ENCODE measurements at regions not wholly inside any gene's neighbourhood (a gene's known extent, or its start where the extent isn't known, plus 50 kb on each side); places are given as distances from the start of the nearest gene placed in this dataset.
"Not testable (repeated sequence)": the region's sequence is repeated elsewhere in the genome, so short reads cannot be mapped to it uniquely, and the experiment has no call there.

DNA sequence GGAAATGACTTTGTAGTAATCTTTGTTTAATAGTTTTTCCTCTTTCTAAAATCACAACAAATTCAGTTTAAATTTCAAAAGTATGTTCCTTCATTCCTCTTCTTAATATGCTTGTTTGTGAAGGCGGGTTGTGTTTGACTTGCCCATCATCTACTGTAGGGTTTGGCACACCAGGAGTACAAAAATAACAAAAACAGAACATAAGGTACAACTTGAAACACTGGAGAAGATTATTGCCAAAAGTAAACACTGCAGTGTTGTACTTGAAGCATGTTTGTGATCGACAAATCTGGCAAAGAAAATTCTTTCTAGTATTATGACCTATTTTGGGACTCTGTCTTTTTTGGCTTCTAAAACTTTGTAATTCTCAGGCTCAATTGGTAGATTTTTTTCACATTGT lies 518.6 kb downstream of the SLITRK5 start:
- no peak for DNase-seq (ENCODE audit: extremely low read depth in 1 of 2, low read depth in 1 of 2)

DNA sequence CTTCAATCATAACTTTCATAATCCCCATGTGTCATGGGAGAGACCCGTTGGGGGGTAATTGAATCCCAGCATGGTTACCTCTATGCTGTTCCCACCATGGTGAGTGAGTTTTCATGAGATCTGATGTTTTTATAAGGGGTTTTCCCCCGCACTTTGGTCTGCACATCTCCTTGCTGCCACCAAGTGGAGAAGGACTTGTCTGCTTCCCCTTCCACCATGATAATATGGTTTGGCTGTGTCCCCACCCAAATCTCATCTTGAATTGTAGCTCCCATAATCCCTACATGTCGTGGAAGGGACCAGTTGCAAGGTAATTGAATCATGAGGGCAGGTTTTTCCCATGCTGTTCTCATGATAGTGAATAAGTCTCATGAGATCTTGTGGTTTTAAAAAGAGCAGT lies 524.9 kb downstream of the SLITRK5 start:
- DNase-seq (ENCODE audit: extremely low read depth in 1 of 2, low read depth in 1 of 2): no peak

DNA sequence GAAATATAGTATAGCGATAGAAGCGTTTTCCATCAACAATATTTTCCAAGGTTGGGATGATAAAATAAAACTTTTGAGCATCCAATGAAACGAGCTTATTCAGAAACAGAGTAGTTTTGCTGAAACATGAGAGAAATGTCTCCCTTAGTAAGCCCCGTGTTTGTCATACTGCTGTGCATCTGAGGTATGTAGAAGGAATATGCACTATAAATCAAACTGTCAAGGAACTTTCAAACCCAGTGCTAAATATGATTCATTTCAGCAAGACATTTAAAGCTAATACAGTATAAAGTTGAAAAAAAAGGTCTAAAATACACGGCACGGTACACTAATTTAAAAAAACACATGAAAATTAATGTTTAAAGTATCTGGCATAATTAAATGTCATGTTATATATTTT lies 546.2 kb downstream of the SLITRK5 start:
- DNase-seq (ENCODE audit: extremely low read depth in 1 of 2, low read depth in 1 of 2): no peak

DNA sequence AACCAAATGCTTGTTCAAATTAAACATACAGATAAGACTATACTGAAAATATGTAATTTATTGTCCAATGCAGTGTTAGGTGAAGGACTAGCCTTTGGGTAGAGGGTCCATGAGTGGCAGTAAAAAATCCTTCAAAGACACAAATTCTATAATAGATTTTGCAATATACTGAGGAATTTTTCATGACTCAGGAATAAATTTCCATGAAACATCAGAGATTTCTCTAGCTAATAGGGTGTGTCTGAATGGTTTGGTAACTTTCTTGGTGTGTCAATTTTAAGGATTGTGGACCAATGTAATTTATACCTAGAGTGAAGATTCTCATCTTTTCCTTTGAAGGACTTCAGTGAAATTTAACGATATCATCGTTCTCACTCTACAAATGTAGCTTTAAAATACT lies 546.7 kb downstream of the SLITRK5 start:
- DNase-seq (ENCODE audit: extremely low read depth in 1 of 2, low read depth in 1 of 2): no peak

DNA sequence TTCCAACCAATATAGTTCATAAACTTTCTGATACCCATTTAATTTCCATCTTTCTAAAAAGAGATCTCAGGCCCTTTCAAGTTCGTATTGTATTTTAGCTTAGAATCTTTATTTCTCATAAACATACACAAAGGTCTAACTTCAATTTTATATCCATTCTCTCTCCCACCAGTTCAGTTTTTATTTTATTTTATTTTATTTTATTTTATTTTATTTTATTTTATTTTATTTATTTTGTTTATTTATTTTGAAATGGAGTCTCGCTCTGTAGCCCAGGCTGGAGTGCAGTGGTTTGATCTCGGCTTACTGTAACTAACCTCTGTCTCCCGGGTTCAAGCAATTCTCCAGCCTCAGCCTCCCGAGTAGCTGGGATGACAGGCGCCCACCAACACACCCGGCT lies 552.8 kb downstream of the SLITRK5 start:
- no peak for DNase-seq (ENCODE audit: extremely low read depth in 1 of 2, low read depth in 1 of 2)

DNA sequence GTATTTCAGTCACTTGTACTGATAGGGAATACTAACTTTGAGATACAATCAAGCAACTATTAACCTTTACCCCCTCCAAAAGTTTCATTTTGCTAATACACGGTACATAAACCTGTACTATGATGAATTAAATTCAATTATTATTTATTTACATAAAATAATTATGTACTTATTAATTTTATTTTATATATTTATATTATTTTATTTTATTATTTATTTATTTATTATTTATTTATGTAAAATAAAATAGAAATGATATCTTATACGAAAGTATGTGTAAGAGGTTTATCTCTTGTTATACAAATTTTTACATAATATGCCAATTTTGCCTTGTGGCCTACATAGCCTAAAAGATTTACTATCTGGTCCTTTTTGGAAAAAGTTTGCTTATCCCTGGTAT lies 564.3 kb downstream of the SLITRK5 start:
- DNase-seq (ENCODE audit: extremely low read depth in 1 of 2, low read depth in 1 of 2): no peak

DNA sequence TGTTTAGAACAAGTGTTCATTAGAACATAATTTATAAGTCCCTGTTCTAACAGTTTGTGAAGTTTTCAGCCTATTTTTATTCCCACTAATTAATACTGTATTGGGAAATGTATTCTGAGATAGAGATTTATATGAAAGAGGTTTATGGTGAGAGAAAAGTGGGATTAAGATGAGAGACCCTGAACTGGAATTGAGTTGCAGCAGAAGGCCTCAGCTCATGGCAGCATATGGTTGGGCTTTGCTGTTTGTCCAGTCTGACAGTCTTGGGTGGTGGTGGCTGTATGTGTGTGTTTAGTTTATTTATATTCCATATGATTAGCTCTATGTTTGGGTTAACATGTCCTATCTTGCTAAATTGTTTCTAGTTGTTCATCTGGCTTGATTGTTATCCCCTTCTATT lies 575.1 kb downstream of the SLITRK5 start:
- no peak for DNase-seq (ENCODE audit: extremely low read depth in 1 of 2, low read depth in 1 of 2)

DNA sequence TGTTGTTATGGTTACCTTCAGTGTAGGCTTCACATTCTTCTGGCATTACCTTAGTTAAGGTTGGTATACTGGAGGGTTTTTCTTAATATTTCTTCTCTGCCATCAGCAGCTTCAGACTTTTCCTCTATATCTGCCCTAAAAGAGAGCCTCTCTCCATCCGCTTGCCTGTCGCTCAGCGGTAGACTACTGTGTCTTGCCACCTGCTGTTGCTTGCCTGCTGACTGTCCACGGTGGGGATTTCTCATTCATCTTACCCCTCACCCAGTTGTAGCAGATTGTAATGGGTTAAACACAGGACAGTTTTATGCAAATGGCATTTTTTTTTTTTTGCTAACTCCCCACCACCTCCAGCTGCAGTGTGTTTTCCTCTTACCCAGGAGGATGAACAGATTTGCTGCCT lies 577.2 kb downstream of the SLITRK5 start:
- DNase-seq (ENCODE audit: extremely low read depth in 1 of 2, low read depth in 1 of 2): no peak

DNA sequence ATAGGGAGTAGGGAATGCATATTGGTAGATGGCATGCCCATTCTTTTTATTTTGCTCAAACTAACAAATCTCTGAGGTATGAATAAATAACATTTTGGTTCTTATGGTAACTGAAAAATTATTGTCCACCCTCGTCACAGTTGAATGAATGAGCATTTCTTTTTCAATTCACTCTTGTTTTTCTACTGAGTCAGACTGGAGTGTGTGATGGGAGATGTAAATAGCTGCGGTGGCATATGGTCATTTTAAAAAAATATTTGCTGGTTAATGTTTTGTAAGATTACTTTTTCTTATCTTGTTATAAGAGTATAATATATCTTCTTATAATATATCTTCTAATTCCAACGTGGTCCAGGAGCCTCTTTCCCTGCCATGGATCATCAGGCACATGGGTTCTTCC lies 586.5 kb downstream of the SLITRK5 start:
- no peak for DNase-seq (ENCODE audit: extremely low read depth in 1 of 2, low read depth in 1 of 2)

DNA sequence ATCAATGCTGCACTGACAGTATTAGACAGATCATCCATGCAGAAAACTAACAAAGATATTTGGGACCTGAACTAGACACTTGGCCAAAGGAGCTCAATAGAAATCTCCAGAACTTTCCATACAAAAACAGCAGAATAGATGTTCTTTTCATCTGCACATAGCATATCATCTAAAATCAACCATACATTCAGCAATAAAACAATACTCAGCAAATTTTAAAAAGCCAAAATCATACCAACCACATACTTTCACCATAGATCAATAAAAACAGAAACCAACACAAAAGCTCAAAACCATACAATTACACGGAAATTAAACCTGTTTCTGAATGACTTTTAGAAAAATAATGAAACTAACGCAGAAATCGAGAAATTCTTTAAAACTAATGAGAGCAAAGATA lies 592.6 kb downstream of the SLITRK5 start:
- no peak for DNase-seq (ENCODE audit: extremely low read depth in 1 of 2, low read depth in 1 of 2)

DNA sequence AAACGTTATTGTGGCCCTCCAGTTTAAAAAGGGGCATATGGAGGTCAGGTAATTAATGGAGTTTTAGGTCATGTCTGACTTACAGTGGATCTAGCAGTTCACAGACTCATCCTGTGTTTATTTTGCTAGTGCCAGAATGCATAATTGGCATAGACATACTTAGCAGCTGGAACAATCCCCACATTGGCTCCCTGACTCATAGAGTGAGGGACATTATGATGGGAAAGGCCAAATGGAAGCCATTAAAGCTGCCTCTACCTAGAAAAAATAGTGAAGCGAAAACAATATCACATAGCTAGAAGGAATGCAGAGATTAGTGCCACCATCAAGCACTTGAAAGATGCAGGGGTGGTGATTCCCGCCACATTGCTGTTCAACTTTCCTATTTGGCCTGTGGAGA lies 610.7 kb downstream of the SLITRK5 start:
- DNase-seq (ENCODE audit: extremely low read depth in 1 of 2, low read depth in 1 of 2): no peak

DNA sequence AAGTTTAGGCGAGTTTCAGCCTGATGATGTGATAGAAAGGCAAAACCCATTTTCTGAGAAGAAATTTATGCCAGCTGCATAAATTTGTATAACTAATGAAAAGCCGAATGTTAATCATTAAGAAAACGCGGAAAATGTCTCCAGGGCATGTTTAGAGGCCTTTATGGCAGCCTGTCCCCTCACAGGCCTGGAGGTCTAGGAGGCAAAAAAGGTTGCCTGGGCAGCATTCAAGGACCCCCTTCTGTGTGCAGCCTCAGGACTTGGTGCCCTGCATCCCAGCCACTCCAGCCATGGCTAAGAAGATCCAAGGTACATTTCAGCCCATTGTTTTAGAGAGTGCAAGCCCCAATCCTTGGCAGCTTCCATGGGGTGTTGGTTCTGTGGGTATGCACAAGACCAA lies 614.2 kb downstream of the SLITRK5 start:
- DNase-seq (ENCODE audit: extremely low read depth in 1 of 2, low read depth in 1 of 2): no peak

DNA sequence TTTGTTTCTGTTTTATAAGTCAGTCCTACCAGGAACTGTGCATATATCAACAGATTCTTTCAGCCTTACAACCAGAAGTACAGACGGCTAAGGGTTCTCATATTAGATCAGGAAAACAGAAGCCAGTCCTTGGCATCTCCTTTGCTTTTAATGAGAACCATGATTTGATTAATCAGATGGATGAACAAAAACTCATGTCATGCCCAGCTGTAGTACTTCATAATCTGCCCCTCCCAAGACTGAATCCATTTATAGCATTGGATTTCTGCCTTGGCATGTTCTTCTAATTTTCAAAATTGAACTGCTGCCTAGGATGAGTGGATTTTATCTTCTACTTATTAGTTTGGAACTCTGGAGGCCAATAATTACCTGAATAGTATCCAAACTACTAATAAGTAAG lies 617.2 kb downstream of the SLITRK5 start:
- no peak for DNase-seq (ENCODE audit: extremely low read depth in 1 of 2, low read depth in 1 of 2)

DNA sequence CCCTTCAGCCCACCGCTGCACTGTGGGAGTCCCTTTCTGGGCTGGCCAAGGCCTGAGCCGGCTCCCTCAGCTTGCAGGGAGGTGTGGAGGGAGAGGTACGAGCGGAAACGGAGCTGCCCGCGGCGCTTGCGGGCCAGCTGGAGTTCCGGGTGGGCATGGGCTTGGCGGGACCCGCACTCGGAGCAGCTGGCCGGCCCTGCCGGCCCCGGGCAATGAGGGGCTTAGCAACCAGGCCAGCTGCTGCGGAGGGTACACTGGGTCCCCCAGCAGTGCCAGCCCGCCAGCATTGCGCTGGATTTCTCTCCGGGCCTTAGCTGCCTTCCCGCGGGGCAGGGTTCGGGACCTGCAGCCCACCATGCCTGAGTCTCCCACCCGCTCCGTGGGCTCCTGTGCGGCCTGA lies 620.6 kb downstream of the SLITRK5 start:
- not testable (repeated sequence) for DNase-seq (ENCODE audit: extremely low read depth in 1 of 2, low read depth in 1 of 2)

DNA sequence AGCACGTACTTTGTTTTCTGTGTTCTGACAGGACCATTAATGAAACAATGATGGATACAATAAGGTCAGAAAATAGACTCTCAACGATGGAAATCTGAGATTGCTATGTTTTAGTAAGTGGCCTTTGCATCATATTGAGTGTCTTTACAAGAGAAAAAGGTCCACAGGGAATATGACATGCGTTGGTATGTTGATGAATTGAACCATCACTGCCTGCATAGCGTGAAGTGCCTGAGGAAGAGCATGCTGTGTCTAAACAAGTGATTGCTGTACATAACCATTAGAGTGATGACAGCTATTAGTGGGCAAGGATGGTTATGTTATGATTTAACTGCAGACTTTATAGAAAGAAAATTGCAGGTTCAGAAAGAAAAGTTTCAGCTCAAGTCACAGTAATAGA lies 623.2 kb downstream of the SLITRK5 start:
- DNase-seq (ENCODE audit: extremely low read depth in 1 of 2, low read depth in 1 of 2): no peak

DNA sequence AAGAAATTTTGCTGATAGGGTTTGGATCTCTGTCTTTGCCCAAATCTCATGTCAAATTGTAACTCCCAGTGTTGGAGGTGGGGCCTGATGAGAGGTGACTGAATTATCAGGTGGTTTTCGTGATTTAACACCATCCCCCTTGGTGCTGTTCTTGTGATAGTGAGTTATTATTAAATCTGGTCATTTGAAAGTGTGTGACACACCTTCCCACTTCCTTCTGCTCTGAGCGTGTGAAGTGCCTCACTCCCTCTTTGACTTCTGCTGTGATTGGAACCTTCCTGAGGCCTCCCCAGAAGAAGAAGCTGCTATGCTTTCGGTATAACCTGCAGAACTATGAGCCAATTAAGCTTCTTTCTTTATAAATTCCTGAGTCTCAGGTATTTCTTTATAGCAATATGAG lies 632.0 kb downstream of the SLITRK5 start:
- DNase-seq (ENCODE audit: extremely low read depth in 1 of 2, low read depth in 1 of 2): no peak

DNA sequence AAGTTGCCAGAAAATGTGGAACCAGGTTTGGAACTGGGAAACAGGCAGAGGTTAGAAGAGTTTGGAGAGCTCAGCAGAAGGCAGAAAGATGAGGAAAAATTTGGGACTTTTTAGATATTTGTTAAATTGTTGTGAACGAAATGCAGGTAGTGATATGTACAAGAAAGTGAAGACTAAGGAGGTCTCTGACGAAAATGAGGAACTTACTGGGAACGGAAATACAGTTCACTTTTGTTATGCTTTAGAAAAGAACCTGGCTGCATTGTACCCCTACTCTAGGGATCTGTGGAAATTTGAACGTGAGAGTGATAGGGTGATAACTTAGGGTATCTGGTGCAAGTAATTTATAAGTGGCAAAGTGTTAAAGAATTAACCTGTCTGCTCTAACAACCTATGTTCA lies 632.4 kb downstream of the SLITRK5 start:
- DNase-seq (ENCODE audit: extremely low read depth in 1 of 2, low read depth in 1 of 2): no peak

DNA sequence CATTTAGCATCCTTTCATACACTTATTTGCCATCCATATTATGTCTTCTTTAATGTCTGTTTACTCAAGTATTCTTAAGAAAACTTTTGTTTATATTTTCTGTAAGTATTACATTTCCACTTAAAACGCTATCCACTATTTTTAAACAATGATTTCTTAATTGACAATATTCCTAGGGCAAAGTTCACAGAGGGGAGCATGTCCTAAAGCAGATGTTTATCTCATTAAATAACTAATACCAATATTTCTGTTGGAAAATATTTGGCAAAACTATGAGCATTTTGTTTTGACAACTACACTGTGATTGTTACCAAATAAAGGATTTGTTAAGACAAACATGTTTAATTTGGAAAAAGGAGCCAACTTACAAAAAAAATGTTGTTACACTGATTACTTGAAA lies 643.3 kb downstream of the SLITRK5 start:
- DNase-seq (ENCODE audit: extremely low read depth in 1 of 2, low read depth in 1 of 2): no peak

DNA sequence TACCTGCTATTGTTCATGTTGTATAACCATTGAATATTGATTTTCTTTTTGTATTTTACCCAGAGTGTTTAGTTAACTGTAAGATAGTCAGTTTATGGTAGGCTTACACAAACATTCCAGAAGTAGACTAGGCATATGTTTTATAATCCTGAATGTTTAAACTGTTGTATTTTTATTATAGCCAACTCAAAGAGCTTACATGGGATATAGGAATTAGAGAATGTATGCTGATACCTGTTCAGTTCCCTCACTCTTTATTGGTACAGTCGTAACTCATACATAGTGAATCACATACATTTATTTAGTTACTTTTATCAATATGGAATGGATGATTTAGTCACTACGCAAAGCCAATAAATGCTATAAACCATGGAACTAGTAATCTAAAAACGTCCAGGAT lies 657.9 kb downstream of the SLITRK5 start:
- no peak for DNase-seq (ENCODE audit: extremely low read depth in 1 of 2, low read depth in 1 of 2)

DNA sequence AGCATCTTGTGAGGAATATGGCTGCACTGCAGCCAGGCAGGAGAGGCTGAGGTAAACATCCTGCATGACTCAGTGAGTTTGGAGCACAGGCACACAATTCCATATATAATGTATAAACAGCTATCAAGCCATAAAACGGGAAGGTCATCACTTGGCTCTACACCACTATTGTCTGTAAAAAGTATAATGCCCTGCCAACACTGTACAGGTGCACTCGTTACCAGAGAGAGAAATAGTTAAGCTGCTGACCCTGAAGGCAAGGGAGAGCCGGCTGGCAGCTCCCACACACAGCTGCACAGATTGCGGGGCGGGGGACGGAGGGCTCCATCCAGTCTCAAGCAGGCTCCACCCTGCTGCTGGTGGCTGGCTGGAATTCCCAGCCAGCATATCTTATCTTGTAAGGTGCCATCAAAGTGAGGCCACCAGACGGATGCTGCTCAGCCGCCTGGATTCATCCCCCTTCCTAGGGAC lies 668.1 kb downstream of the SLITRK5 start:
- DNase-seq (ENCODE audit: extremely low read depth in 1 of 2, low read depth in 1 of 2): no peak

DNA sequence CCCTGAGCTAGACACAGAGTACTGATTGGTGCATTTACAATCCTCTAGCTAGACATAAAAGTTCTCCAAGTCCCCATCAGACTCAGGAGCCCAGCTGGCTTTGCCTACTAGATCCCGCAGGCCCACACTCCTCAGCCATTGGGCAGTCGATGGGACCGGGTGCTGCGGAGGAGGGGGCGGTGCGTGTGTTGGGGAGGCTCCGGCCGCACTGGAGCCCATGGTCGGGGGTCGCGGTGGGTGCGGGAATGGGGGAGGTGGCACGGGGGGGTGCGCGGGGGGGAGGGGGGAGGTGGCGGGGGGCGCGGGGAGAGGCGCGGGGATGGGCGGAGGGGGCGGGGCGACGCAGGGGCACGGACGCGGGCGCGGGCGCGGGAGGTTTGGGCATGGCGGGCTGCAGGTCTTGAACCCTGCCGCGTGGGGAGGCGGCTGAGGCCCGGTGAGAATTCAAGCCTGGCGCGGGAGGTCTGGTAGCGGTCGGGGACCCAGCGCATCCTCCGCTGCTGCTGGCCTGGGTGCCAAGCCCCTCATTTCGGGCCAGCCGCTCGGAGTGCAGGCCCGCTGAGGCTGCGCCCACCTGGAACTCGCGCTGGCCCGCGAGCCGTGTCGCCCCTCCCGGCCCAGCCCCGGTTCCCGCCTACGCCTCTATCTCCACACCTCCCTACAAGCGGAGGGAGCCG lies 674.1 kb downstream of the SLITRK5 start:
- no peak for DNase-seq (ENCODE audit: extremely low read depth in 1 of 2, low read depth in 1 of 2)

DNA sequence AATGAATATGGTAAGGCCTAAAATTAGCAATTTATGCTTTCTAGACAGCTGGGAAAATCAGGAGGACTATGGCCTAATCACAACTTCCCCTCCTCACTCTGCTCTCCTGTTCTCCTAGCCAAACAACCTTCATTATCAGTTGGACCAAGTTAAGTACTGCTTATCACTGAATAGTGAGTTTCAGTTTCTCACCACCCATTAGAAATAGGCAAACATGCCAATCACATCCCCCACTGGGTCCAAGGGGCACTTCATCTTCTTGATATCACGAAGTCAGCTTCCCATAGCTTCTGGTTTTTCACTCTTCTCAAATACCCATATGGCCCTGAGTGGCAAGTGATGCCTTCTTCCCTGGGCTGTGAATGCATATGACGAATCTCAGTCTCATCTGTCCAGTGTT lies 689.6 kb downstream of the SLITRK5 start:
- no peak for DNase-seq (ENCODE audit: extremely low read depth in 1 of 2, low read depth in 1 of 2)

DNA sequence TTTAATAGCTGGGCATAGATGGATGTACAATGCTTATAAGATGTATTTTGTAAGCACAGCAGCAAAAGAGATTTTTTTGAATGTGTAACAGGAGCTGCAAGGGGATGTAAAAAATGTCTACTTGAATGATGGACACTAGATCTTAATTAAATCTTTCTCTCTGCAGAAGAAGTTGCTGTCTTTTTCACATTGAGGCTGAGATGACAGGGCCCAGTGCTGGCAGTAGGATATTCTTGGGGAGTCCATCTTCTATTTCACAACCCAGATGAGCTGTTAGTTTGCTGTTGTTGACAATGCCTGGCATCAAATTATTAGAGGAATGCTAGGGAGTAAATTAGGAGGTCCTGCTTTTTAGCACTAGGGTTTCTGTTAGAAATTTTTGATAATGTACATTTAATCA lies 698.7 kb downstream of the SLITRK5 start:
- no peak for DNase-seq (ENCODE audit: extremely low read depth in 1 of 2, low read depth in 1 of 2)
